Eye (tissue), 1 donor: ENCODE measurements at regions not wholly inside any gene's neighbourhood (a gene's known extent, or its start where the extent isn't known, plus 50 kb on each side); places are given as distances from the start of the nearest gene placed in this dataset.
"Not testable (repeated sequence)": the region's sequence is repeated elsewhere in the genome, so short reads cannot be mapped to it uniquely, and the experiment has no call there.

Source experiments
- DNase-seq: peaks from one replicate; pipeline ENCODE4 v3.0.0-alpha.2; 2015

DNA sequence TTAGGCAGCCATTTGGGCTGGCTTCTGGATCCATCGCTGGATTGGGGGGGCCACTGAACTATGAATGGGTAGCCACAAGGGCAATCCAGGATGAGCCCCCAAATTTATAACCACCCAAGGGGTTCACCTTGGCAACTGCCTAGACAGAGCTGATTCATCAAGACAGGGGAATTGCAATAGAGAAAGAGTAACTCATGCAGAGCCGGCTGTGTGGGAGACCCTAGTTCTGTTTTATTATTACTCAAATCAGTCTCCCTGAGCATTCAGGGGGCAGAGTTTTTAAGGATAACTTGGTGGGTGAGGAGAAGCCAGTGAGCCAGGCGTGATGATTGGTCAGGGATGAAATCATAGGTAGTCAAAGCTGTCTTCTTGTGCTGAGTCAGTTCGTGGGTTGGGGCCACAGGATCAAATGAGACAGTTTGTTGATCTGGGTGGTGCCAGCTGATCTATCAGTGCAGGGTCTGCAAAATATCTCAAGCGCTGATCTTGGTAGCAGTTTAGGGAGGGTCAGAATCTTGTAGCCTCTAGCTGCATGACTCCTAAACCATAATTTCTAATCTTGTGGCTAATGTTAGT, 57.9 kb downstream of the DNAJB9 start:
- DNase-seq, result no peak

DNA sequence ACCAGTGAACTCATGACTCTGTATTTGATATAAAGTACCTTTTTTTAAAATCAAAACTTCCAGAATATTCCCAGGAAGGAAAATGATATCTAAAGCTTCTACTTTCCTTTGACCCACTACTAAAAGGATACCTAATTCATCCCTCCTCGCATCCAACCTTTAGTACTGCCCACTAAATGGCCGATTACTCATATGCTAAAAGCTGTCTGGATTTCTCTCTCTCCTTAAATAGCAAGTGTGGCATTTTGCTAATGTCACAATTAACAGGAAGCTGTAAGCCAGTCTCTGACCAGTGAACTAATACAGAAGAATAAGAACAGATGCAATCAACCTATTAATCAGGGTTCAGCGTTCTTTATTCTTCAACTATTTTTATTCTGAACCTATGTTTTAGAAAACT, 59.0 kb downstream of the DNAJB9 start:
- no peak for DNase-seq

DNA sequence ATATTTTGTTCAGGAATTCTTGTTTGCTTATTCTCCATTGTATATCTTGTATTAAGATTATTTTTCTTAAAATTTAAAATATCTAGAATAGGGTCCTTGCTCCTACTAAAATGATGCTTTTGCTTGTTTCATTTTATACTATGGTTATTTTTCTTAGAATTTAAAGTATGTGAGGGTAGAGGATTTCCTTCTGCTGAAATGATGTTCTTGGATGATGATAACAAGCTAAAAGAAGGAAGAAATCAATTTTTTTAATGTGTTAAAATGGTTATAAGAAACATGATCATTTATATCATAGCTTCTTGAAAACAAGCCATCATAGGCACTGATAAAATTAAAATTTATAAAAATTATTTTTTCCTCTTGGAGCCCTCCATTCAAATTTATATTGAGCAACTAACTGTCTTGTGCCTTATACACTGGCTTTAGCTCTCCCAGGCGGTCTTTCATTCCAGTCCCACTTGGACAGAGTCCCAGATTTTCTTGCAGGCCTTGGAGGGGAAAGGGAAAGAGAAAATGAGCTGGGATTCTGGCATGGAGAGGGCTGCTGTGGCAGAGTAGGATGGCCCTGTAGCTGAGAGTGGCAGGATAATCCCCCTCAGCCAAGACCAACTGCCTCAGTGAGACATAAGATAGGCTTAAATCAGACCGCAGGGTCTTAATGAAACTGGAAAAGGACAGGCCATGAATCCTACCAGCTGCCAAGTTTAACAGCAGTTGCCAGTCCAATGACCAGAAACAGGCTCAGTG, 60.2 kb downstream of the DNAJB9 start:
- peak; percentile 50 for DNase-seq

DNA sequence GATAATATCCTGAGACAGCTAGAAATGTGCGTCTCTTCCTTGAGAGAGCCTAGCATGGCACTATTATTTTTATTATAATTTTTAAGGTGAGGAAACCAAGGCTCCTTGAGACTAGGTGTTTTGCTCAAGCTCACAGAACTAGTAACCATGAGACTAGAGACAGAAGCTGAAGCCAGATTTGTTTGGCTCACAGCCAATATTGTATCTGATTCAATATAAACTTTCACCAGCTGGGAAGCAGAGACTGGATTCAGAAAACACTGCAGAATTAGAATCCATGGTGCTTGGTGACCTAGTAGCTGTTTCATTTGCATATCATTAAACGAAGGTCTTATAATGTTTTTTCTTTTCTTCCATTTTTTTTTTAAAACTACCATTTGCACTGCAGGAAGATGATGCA, 64.4 kb downstream of the DNAJB9 start:
- DNase-seq, result no peak

DNA sequence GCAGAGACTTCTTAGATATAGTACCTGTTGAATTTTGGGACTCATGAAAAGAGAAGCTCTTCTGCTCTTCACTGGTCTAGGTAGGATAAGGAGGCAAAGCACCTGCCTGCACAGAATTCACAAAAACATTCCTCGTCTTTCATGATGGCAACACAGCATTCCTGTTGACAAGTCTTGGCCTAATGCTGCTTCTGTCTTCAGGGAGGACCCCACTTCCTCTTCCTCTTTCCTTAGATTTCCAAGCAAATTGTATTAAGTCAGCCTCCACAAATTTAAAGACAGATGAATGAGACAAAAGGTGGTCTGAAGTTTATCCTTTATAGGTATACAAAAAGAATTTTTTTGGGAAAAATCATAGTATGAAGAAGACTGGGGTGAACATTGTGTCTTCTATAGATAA, 64.9 kb downstream of the DNAJB9 start:
- no peak for DNase-seq

DNA sequence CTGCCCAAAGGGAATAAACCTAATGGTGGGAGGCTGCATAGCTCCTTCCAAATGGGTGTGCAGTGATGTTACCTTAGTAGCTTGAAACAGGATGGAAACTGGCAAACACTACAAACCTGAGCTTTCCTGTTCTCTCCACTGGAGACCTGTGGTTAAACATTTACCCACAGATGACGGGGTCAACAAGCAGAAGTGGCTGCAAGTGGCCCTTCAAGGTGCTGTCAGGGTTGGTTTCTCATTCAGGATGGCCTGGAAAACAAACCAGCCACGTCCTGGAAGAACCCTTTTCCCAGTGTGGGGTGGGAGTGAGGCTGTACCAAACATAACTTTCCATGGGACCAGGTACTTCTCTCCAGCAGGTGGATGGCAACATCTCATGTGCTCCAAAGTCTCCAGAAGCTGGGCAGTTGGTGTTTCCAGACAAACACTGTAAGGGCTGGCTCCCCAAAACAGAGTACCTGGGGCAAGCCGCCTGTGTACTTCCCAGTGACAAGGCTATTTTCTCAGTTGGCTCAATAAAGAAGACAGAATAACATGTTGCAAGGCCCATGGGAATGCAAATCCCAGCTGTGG, 67.5 kb downstream of the DNAJB9 start:
- no peak for DNase-seq

DNA sequence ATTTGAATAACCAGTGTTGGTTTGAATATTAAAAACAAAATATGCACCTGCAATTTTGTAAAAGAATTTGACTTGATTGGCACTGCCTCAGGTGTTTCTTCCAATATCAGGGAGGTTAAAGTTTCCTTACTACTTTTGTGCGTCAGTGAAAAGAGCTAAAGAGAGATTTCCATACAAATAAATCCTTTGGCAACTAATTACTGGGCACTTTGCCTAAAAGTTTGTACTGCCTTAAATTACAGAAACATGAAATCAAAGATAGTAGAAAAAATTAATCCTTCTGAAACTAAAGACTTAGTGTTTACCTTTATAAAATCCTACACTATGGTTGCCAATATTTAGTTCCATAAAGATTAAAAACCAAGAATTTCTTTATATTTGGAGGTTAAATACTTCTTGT, 72.5 kb downstream of the DNAJB9 start:
- DNase-seq, result no peak

DNA sequence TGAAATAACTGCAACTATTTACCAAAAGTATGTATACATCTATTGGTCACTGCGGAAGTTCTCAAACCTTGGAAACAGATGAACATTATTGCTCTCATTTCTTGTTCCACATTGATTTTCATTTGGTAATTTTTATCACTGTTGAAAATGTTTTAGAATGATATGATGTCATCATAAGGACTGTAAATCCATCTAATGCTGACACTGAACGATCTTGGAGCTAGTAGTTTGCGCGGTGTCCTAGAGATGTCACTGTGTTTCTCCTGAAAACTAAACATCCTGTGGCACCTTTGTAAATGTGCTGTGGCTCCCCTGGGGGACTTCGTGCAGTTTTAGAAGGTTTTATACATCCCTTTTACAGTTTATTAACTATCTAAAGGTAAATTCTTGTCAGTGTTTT, 73.5 kb downstream of the DNAJB9 start:
- DNase-seq, result no peak

DNA sequence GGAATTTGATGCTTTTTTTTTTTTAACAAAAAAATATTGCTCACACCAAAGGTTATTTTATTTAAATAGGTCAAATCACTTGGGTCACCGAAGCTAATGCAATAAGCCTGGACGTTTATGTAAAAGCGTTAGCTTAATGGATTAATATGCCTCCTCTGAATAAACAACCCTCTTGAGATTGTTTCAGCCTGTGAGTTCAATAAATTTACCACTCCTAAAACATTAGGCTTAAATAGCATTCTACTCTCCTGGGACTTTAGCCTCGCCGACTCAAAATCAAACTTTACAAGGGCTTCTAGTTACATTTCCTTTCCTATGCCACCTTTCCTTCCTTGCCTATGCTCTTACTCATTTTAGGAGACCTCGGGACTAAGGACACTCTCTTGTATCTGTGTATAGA, 79.3 kb downstream of the DNAJB9 start:
- DNase-seq, result peak; percentile 37

DNA sequence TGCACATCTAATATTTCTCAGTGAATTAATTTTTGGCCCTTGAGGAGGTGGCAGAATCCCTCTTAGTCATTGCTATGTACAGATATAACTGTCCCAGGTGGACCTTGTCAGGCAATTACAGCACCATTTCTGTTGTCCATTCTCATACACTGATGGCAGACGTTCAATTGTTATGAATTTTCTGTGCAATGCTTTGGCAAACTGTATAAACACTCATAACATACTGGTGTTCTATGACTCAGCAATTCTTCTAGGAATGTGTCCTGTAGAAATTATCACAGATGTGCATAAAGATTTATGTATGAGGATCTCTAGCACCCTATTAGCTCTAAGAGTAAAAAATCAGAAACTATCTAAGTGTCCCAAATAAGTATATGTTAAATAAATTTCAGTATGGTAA, 80.8 kb downstream of the DNAJB9 start:
- no peak for DNase-seq

DNA sequence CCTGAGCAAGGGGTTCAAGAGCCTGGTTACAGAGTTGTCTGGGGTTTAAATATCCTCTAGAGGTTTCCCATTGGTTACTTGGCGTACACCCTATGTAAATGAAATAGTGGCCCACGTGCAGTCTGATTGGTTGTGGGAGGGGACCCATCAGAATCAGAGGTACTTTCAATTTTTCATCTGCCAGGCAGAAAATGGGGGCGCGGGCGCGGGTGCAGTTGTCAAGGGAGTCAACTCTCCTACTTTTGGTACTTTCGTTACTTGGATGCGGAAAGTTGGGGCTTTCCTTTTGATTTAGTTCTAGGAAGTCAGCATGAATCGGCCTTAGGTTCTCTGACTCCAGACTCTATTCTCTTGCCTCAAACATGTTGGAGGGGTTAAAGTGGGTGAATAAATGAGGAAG, 83.2 kb downstream of the DNAJB9 start:
- DNase-seq, result no peak

DNA sequence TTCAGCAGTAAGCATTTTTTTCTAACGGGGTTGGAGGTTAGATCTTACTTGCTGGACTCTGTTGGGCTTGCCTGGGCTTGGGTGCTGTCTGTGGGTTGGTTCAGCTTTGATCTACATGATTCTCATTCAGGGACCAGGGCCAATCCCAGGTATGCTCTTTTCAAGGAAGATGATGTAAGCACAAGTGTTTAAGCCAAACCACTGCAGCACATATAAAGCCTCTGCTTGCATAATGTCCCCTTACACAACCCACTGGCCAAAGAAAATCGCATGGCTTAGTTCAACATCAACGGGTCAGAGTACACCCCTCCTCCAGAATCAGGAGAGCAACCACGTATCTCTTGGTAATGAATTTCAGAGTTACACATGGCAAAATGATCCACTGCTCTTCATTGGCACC, 83.9 kb downstream of the DNAJB9 start:
- DNase-seq, result no peak

DNA sequence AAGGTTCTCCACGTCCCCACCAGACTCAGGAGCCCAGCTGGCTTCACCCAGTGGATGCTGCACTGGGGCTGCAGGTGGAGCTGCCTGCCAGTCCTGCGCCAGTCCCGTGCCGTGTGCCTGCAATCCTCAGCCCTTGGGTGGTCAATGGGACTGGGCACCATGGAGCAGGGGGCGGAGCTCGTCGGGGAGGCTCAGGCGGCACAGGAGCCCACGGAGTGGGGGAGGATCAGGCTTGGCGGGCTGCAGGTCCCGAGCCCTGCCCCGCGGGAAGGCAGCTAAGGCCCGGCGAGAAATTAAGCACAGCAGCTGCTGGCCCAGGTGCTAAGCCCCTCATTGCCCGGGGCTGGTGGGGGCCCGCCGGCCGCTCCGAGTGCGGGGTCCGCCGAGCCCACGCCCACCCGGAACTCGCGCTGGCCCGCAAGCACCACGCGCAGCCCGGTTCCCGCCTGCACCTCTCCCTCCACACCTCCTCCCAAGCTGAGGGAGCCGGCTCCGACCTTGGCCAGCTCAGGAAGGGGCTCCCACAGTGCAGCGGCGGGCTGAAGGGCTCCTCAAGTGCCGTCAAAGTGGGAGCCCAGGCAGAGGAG, 87.6 kb downstream of the DNAJB9 start:
- DNase-seq, result not testable (repeated sequence)

DNA sequence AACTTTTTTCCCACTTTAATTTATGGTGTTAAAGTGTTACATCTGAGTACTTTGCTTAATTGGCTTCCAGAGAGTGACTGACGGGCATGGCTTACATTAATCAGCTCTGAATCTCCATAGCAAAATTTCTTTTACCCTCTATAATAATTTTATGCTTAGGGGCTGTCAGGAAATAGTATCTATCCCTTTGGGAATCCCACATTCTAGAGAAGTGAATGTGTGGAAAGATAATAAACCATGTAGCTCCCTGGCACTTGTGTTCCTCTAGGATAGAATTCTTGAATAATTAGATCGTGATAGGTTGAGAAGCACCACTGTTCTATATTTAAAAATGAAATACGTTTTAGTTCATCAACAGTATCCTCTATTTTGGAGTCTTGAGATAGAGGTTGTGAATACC, 89.6 kb downstream of the DNAJB9 start:
- no peak for DNase-seq

DNA sequence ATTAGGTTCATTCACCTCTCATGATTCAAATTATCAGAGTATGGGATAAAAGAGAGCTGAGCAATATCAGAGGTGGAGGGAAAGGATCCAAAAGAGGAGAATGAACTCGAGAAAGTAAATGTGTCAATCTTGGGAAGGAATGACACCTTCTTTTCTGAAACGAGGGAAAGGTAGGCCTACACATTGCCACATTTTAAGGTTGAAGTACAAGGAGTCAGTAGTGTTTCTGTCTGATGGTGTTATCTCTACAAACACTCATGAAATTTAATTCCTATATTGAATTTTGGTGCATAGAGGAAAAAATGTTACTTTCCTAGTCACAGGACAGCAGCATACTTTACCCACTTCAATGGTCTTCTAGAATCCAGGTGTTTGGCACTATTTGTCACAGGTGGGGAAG, 90.2 kb downstream of the DNAJB9 start:
- DNase-seq, result no peak

DNA sequence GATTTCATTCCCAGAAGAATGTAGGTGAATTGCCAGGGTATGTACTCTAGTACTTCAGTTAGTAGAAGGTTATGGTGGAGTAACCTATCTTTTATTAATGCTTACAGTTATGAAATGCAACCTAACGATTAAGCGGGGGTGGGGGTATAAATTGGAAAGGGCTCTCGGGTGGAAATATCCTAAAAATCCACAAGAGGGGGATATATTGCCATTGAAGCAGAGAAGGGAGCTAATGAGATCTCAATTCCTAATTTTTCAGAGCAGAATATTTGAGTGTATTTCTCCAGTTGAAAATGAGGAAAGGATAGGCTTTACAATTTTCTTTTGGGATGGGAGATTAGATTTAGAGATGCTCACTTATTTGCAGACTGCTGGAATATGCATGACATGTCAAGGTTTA, 90.8 kb downstream of the DNAJB9 start:
- peak; percentile 72 for DNase-seq

DNA sequence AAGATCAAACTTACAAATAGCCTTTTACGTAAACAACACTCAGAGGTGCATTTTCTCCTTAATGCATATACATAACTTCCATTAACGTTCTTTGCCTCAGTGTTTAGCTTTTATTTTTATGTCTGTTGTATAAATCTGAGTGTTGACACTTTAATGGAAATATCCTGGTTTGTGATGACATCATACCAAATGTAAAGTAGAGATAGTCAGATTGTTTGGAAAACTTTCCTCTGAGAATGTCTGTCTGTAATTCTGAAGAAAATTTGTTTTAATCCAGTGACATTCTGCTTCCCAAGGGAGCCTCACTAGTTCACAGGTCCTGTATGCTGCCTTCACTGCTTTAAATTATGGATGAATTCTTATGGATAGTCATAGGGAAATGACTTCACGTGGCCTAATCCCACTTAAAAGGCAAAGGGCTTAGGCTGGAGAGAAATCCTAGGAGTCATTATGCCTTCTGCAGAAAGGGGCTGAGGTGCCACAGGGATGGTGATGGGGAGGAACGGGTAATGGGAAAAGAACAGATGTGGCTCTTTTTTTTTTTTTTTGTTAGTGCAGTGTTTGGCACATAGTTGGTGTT, 93.2 kb downstream of the DNAJB9 start:
- DNase-seq, result peak; percentile 46

DNA sequence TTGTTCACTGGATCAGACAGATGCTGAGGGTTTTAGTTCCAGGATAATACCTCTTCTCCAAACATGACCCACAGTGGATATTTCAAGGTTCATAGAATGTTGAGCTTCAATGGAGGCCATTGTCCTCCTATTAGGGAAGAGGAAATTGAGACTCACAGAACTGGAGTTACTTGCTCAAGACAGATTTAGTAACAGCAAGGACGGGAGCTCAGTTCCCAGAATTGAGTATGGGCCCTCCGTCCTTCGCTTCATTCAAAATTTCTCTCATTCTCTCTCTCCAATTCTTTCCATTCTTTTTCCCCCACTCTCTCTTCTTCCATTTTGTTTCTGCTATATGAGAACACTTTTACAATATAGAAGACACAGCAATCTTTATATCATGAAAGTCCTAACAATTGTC, 94.0 kb downstream of the DNAJB9 start:
- DNase-seq, result peak; percentile 71

DNA sequence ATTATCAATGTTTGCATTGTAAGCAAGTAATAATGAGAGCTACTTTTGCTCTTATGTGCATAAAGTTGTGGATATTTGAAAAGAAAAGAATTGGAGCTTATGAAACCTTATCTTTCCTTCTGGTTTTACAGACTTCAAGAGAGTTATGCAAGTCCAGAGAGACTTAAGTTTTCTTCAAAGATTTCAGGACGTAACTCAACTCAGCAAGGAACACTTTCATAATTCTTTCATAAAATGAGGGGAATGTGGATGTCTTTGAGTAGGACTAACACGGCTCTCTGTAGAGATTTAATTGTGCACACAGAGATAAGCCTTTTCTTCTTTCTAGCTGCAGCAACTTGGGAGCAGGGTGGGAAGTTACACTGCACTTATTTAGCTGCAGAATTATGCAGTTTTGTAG, 97.5 kb downstream of the DNAJB9 start:
- DNase-seq, result no peak

DNA sequence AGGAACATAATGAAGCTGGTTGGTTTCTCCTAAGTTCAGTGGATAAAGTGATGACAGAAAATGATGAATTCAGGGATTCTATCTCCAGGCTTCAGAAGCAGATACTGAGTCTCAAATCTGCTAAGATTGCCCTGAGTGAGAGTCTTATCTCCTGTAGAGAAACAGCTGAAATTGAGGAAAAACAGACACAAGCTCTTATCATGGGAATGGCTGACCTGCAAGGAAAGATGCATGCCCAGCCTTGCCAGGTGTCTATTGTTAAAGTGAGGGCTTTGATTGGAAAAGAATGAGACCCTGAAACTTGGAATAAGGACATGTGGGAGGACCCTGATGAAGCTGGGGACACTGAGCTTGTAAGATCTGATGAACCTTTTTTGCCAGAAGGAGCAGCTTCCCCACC, 100.3 kb downstream of the DNAJB9 start:
- DNase-seq, result no peak

DNA sequence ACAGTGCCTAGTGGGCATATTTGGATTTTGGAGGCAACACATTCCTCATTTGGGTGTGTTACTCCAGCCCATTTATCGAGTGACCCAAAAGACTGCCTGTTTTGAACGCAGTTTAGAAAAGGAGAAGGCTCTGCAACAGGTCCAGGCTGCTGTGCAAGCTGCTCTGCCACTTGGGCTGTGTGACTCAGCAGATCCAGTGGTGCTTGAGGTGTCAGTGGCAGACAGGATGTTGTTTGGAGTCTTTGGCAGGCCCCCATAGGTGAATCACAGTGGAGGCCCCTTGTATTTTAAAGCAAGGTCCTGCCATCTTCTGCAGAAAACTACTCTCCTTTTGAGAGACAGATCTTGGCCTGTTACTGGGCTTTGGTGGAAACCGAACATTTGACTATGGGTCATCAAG, 104.0 kb downstream of the DNAJB9 start:
- not testable (repeated sequence) for DNase-seq

DNA sequence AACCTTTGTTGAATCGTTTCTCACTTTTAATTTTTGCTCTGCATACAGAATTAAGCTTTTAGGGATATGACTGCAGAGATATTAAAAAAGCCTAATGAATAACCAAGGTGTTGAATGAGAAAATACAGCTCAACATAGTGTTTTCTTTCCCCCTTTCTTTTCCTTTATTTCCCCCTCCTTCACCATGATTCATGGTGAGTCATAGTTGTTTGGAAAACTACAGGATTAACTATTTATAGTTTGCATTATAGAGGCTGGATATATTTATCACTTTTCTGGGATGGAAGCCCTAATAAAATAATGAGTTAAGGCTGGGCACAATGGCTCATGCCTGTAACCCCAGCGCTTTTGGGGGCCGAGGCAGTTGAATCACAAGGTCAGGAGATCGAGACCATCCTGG, 115.0 kb downstream of the DNAJB9 start:
- DNase-seq, result no peak

DNA sequence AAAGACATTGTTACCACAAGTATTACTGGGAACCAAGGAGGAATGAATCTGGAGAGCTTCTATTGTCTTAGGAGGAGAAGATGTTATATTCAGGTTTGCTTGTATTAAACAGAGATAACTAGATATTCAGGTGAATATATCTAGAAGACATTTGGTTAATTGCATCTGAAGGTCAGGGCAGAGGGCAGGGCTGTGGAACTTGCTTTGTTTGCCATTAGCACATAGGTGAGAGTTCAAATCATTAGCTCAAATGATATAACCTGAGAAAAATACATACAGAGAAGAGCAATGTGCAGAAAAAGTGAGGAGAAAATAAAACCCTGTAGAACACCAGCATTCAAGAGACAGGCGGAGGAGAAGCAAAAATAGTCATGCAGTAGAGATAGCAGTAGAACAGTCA, 116.8 kb downstream of the DNAJB9 start:
- DNase-seq, result no peak

DNA sequence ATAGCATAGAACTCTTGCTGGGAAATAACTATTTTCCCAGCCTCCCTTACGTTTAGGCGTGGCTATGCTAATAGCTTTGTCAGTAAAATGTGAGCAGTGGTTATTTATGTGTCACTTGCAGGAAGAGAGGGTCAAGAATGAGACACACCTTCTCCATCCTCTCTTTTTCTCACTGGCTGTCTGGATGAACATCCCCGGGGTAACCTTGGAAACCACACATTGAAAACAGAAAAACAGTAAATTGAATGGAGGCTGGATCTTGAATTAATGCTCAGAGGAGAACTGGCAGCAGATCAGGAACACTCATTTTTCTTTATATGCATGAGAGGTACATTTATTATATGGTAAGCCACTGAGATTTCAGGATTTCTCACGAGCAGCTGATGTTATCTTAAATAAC, 127.6 kb downstream of the DNAJB9 start:
- no peak for DNase-seq
